ENCODE measurements at regions not wholly inside any gene's neighbourhood (a gene's known extent, or its start where the extent isn't known, plus 50 kb on each side); places are given as distances from the start of the nearest gene placed in this dataset.

GRCh38 chr11:122261546-122261945, 145.5 kb upstream of the BLID start:
- Mint-ChIP-seq H3K9me3 (peaks cover 6% of the 10 kb centered on the region), H3K36me3 (ENCODE audit: low read depth) (no peaks in the 10 kb centered on the region), H3K4me3 (no peak overlapping the region), H3K27me3 (ENCODE audit: low read depth, poor library complexity) (peaks cover 3% of the 10 kb centered on the region), H3K27ac (no peak overlapping the region), H3K4me1 (no peaks in the 10 kb centered on the region)
- no peak for DNase-seq
- no peak for TF ChIP-seq CTCF (IDR thresholded peaks at IDR 0.05)

- no peak for DNase-seq
- Mint-ChIP-seq H3K4me1 (no peaks in the 10 kb centered on the region), H3K27me3 (ENCODE audit: low read depth, poor library complexity) (peaks cover 3% of the 10 kb centered on the region), H3K9me3 (peaks cover 21% of the 10 kb centered on the region), H3K27ac (no peak overlapping the region), H3K36me3 (ENCODE audit: low read depth) (no peaks in the 10 kb centered on the region), H3K4me3 (no peak overlapping the region)
- no peak for TF ChIP-seq CTCF (IDR thresholded peaks at IDR 0.05)
Measured at GRCh38 chr11:122259195-122259821, 143.3 kb upstream of the BLID start.

GRCh38 chr11:122258446-122259194, 142.6 kb upstream of the BLID start:
- DNase-seq: no peak
- Mint-ChIP-seq H3K27ac (no peak overlapping the region), H3K9me3 (peaks cover 16% of the 10 kb centered on the region), H3K36me3 (ENCODE audit: low read depth) (no peaks in the 10 kb centered on the region), H3K4me1 (no peaks in the 10 kb centered on the region), H3K4me3 (no peak overlapping the region), H3K27me3 (ENCODE audit: low read depth, poor library complexity) (peaks cover 3% of the 10 kb centered on the region)
- no peak for TF ChIP-seq CTCF (IDR thresholded peaks at IDR 0.05)

- Mint-ChIP-seq H3K27ac (no peak overlapping the region), H3K27me3 (ENCODE audit: low read depth, poor library complexity) (peaks cover 3% of the 10 kb centered on the region), H3K36me3 (ENCODE audit: low read depth) (no peaks in the 10 kb centered on the region), H3K4me3 (no peak overlapping the region), H3K4me1 (peaks cover 9% of the 10 kb centered on the region), H3K9me3 (peaks cover 16% of the 10 kb centered on the region)
- DNase-seq: no peak
- TF ChIP-seq CTCF (IDR thresholded peaks at IDR 0.05): no peak
Measured at GRCh38 chr11:122253589-122254231, 137.7 kb upstream of the BLID start.

- no peak for DNase-seq
- TF ChIP-seq CTCF (IDR thresholded peaks at IDR 0.05): no peak
- no peaks in the 10 kb centered on the region for H3K9me3 Mint-ChIP-seq
- no peak overlapping the region for H3K4me3 Mint-ChIP-seq
- H3K27ac Mint-ChIP-seq: no peak overlapping the region
- H3K27me3 Mint-ChIP-seq (ENCODE audit: low read depth, poor library complexity): peaks cover 2% of the 10 kb centered on the region
- H3K36me3 Mint-ChIP-seq (ENCODE audit: low read depth): no peaks in the 10 kb centered on the region
- H3K4me1 Mint-ChIP-seq: peaks cover 27% of the 10 kb centered on the region
Measured at GRCh38 chr11:122248939-122249338, 132.9 kb upstream of the BLID start.
